ENCODE measurements at regions not wholly inside any gene's neighbourhood (a gene's known extent, or its start where the extent isn't known, plus 50 kb on each side); places are given as distances from the start of the nearest gene placed in this dataset.

- Histone ChIP-seq H3K27me3 (ENCODE audit: insufficient read depth, low read depth) (peaks cover 63% of the 10 kb centered on the region), H4K20me1 (ENCODE audit: insufficient read depth) (no peaks in the 10 kb centered on the region), H3F3A (ENCODE audit: insufficient read depth, low read depth) (no peaks in the 10 kb centered on the region), H3K4me2 (no peak overlapping the region), H3K79me2 (ENCODE audit: low read depth) (no peaks in the 10 kb centered on the region), H3K4me3 (no peak overlapping the region), H3K9me3 (ENCODE audit: insufficient read depth, low read depth) (peaks cover 3% of the 10 kb centered on the region; the same call in 1 of the 2 replicates), H3K4me1 (replicated peaks; ENCODE audit: insufficient read depth) (no peaks in the 10 kb centered on the region), H2AFZ (no peak overlapping the region), H3K27ac (no peak overlapping the region), H3K36me3 (ENCODE audit: low read depth) (no peaks in the 10 kb centered on the region), H3K9me2 (ENCODE audit: insufficient read depth) (no peaks in the 10 kb centered on the region)
- intact Hi-C loops (cut with micrococcal nuclease; ENCODE audit: unreplicated experiment) = no loop called here
- BruUV-seq (replicated peaks) = no TSS peak
- TF ChIP-seq CTCF (conservative IDR thresholded peaks at IDR 0.05) (no peak), EZH2 (IDR thresholded peaks at IDR 0.05; ENCODE audit: low read depth) (no peak)
- POLR2A ChIA-PET (ENCODE audit: unreplicated experiment) = no interaction called here
- no peak for DNase-seq
- CTCF ChIA-PET = no interaction called here
These were observed 215.0 kb downstream of the THBS2 start for GRCh38 chr6:169038691-169039090.

- CTCF ChIA-PET = no interaction called here
- Histone ChIP-seq H3K79me2 (ENCODE audit: low read depth) (no peaks in the 10 kb centered on the region), H3K4me3 (no peak overlapping the region), H3K36me3 (ENCODE audit: low read depth) (no peaks in the 10 kb centered on the region), H3K27me3 (ENCODE audit: insufficient read depth, low read depth) (peaks cover 36% of the 10 kb centered on the region), H4K20me1 (ENCODE audit: insufficient read depth) (no peaks in the 10 kb centered on the region), H3K27ac (no peak overlapping the region), H3F3A (ENCODE audit: insufficient read depth, low read depth) (no peaks in the 10 kb centered on the region), H3K9me2 (ENCODE audit: insufficient read depth) (no peaks in the 10 kb centered on the region), H3K4me2 (no peak overlapping the region), H3K4me1 (replicated peaks; ENCODE audit: insufficient read depth) (no peaks in the 10 kb centered on the region), H3K9me3 (ENCODE audit: insufficient read depth, low read depth) (peaks cover 3% of the 10 kb centered on the region; the same call in 1 of the 2 replicates), H2AFZ (no peak overlapping the region)
- BruUV-seq (replicated peaks) = no TSS peak
- POLR2A ChIA-PET (ENCODE audit: unreplicated experiment) = no interaction called here
- DNase-seq = no peak
- intact Hi-C loops (cut with micrococcal nuclease; ENCODE audit: unreplicated experiment) = no loop called here
- TF ChIP-seq EZH2 (IDR thresholded peaks at IDR 0.05; ENCODE audit: low read depth) (no peak), CTCF (conservative IDR thresholded peaks at IDR 0.05) (no peak)
These were observed 218.0 kb downstream of the THBS2 start for GRCh38 chr6:169035385-169036240.

- no TSS peak for BruUV-seq (replicated peaks)
- intact Hi-C loops (cut with micrococcal nuclease; ENCODE audit: unreplicated experiment) = no loop called here
- Histone ChIP-seq H3K4me1 (replicated peaks; ENCODE audit: insufficient read depth) (no peaks in the 10 kb centered on the region), H2AFZ (no peak overlapping the region), H3K4me2 (no peak overlapping the region), H3K9me2 (ENCODE audit: insufficient read depth) (no peaks in the 10 kb centered on the region), H3K9me3 (ENCODE audit: insufficient read depth, low read depth) (peaks cover 3% of the 10 kb centered on the region; the same call in 1 of the 2 replicates), H3K27me3 (ENCODE audit: insufficient read depth, low read depth) (peaks cover 39% of the 10 kb centered on the region), H3K4me3 (no peak overlapping the region), H4K20me1 (ENCODE audit: insufficient read depth) (no peaks in the 10 kb centered on the region), H3K36me3 (ENCODE audit: low read depth) (no peaks in the 10 kb centered on the region), H3K27ac (no peak overlapping the region), H3K79me2 (ENCODE audit: low read depth) (no peaks in the 10 kb centered on the region), H3F3A (ENCODE audit: insufficient read depth, low read depth) (no peaks in the 10 kb centered on the region)
- ChIA-PET CTCF (no interaction called here), POLR2A (ENCODE audit: unreplicated experiment) (no interaction called here)
- no peak for DNase-seq
- TF ChIP-seq CTCF (conservative IDR thresholded peaks at IDR 0.05) (no peak), EZH2 (IDR thresholded peaks at IDR 0.05; ENCODE audit: low read depth) (no peak)
These were observed 219.0 kb downstream of the THBS2 start for GRCh38 chr6:169034516-169035167.
